Cardiac muscle cell (in vitro differentiated cells and primary cell): ENCODE measurements at regions not wholly inside any gene's neighbourhood (a gene's known extent, or its start where the extent isn't known, plus 50 kb on each side); places are given as distances from the start of the nearest gene placed in this dataset.

ENCODE experiments used
- DNase-seq, 2 donors: peaks; one replicate each; pipeline versions ENCODE4 v3.0.0 to v3.0.0-alpha.2; 2010 to 2017; ENCODE audit warnings: low read depth in 1 of 2, low spot score in 1 of 2
- H3K27ac ChIP-seq: fragments of 200-600 bp; sonication (generic); 2 replicates; pipeline ENCODE4 v1.5.1; 2016
- H3K27me3 ChIP-seq: fragments of 200-600 bp; sonication (generic); 2 replicates; pipeline ENCODE4 v1.6.0; 2016; ENCODE audit warnings: control low read depth
- H3K36me3 ChIP-seq: fragments of 200-600 bp; sonication (generic); 2 replicates; pipeline ENCODE4 v1.5.1; 2016; ENCODE audit warnings: control low read depth
- H3K4me1 ChIP-seq: fragments of 200-600 bp; sonication (generic); 2 replicates; pipeline ENCODE4 v1.8.1; 2017; ENCODE audit warnings: low read depth, mild to moderate bottlenecking, mixed run types
- H3K4me3 ChIP-seq: fragments of 200-600 bp; sonication (generic); 2 replicates; pipeline ENCODE4 v1.5.1; 2016; ENCODE audit warnings: mild to moderate bottlenecking
- H3K9me3 ChIP-seq: fragments of 200-600 bp; sonication (generic); 2 replicates; pipeline ENCODE4 v1.5.1; 2017; ENCODE audit warnings: low read depth, mild to moderate bottlenecking, control low read depth
- TF ChIP-seq, protein P1 (sequence below): IDR thresholded peaks from 2 replicates; pipeline ENCODE4 v1.5.1; 2012; ENCODE audit warnings: low read depth, mild to moderate bottlenecking, low read length

DNA sequence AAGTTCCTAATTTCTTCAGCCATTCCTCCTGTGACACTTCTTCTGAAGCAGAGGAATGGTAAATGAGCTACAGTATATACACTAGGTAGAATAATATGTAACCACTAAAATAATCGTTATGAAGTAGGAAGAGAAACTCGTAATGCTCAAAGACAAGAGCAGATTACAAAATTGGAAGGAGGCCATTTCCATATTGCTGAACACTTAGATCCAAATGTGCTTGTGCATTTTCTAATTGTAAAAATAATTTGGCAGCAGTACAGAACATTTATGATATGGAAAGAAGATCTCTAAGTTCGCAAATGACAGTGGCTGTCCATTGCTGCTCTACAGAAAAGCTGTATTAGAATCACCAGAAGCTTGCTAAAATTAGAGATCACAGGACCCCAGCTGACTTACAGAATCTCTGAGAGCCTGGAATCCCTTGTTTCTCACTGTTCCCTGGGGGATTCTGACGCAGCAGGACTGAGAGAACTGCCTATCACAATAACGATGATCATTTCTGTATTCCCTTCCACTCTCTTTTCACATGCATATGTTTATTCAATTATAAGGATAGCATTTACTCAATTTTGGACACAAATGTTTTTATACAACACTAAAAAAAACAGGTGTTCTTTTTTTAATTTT, 242.1 kb downstream of the OMA1 start:
- Histone ChIP-seq H3K4me1 (peaks cover 4% of the 10 kb centered on the region), H3K27ac (no peak overlapping the region), H3K4me3 (no peak overlapping the region), H3K9me3 (no peaks in the 10 kb centered on the region), H3K36me3 (no peaks in the 10 kb centered on the region), H3K27me3 (no peaks in the 10 kb centered on the region)
- DNase-seq, result no peak
- TF ChIP-seq, protein P1, sequence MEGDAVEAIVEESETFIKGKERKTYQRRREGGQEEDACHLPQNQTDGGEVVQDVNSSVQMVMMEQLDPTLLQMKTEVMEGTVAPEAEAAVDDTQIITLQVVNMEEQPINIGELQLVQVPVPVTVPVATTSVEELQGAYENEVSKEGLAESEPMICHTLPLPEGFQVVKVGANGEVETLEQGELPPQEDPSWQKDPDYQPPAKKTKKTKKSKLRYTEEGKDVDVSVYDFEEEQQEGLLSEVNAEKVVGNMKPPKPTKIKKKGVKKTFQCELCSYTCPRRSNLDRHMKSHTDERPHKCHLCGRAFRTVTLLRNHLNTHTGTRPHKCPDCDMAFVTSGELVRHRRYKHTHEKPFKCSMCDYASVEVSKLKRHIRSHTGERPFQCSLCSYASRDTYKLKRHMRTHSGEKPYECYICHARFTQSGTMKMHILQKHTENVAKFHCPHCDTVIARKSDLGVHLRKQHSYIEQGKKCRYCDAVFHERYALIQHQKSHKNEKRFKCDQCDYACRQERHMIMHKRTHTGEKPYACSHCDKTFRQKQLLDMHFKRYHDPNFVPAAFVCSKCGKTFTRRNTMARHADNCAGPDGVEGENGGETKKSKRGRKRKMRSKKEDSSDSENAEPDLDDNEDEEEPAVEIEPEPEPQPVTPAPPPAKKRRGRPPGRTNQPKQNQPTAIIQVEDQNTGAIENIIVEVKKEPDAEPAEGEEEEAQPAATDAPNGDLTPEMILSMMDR, result no peak

DNA sequence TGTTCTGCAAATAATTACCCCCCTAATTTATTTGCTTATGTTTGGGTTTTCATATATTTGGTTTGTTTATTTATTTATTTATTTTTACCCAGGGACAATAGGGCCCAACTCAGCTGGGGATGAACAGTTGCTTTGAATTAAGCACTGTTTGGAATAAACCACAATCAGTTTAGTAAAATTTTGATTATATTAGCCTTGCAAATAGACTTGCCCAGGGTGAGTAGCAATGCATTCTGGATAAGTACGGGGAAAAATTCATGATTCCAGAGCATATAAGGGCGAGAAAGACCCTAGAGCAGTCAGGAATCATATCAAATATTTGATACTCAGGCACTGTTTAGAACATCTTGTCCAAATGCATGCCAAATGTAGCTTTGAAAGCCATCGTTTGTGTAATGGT, 242.7 kb downstream of the OMA1 start:
- Histone ChIP-seq H3K4me1 (peaks cover 4% of the 10 kb centered on the region), H3K4me3 (no peak overlapping the region), H3K27me3 (no peaks in the 10 kb centered on the region), H3K9me3 (no peaks in the 10 kb centered on the region), H3K27ac (no peak overlapping the region), H3K36me3 (no peaks in the 10 kb centered on the region)
- no peak for DNase-seq
- TF ChIP-seq, protein P1, result no peak

DNA sequence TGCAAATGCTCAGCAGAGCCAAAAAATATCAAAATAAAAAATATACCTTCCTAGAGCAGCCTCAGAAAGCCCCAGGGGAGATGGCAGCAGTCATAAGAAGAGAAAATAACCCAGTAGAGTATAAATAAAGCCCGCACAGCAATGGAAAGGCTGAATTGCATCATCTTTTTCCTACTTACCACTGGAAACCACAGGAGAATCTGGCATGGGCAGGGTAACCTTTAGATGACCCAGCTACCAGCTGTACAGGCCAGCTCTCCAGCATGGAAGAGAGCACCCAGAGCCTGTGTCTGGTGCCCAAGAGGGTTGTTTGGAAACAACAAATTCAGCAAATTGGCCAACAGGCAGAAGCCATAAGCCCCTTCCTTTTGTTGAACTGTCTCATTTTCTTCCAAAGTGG, 253.1 kb downstream of the OMA1 start:
- Histone ChIP-seq H3K27ac (no peak overlapping the region), H3K36me3 (no peaks in the 10 kb centered on the region), H3K9me3 (no peaks in the 10 kb centered on the region), H3K4me1 (no peaks in the 10 kb centered on the region), H3K27me3 (peaks cover 12% of the 10 kb centered on the region), H3K4me3 (no peak overlapping the region)
- DNase-seq, result no peak
- TF ChIP-seq, protein P1, result no peak

DNA sequence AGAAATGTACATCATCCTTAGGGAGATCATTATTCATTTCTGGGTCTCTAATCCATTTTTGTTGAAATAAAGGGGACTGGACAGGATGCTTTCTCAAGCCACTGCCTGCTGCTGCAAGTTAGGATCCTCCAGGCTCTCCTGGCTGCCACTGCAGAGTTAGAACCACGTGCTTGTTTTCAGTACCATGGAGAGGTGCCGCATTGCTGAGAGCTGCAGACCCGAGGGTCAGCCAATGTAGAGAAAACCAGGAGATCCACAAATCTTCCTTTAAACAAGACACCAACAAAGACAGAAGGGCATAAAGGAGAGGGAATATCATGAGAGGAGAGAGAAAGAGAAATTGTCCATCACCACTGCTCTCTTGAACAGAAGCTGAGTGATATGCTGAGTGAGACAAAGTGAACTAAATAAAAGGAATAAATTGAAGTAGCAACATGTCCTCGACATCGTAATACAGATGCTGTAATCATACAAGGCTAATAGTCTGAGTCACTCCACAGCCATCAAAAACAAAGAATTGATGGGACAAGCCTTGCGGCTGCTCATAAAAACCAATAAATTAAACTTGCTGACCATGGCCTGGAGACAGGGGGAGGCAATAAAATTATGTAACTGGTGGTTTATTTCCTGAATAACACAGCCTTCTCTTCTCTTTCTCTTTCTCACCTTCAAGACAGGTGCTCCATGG, 255.7 kb downstream of the OMA1 start:
- Histone ChIP-seq H3K36me3 (no peaks in the 10 kb centered on the region), H3K27me3 (peaks cover 14% of the 10 kb centered on the region), H3K9me3 (no peaks in the 10 kb centered on the region), H3K4me3 (no peak overlapping the region), H3K4me1 (no peaks in the 10 kb centered on the region), H3K27ac (no peak overlapping the region)
- TF ChIP-seq, protein P1, result no peak
- peak; percentile 32 to 84 for DNase-seq

DNA sequence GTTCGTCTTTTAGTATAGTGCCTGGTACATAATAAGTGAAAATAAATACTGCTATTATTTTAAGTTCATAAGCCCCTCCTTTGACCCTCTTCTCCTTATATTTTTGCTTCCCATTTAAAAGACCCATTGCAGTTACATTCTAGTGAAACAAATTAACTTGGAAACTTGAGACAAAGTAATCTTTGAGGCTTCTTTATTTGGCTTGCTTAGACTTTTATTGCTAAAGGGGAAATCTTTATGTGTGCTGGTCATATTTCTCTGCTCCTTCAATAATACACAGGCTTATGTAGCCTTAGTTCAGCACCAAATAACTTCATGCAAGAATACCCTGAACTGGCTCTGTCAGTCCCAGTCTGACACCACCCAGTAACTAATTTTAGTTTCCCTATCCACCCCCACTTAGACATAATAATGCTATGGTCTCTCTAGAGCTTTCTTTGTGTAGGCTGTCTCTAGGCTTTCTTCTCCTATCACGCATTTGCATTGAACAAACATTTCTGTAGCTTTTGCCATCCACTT, 257.8 kb downstream of the OMA1 start:
- H3K27me3 ChIP-seq, result peaks cover 23% of the 10 kb centered on the region
- H3K36me3 ChIP-seq, result no peaks in the 10 kb centered on the region
- H3K4me1 ChIP-seq, result no peaks in the 10 kb centered on the region
- no peak overlapping the region for H3K4me3 ChIP-seq
- H3K27ac ChIP-seq, result no peak overlapping the region
- DNase-seq, result no peak
- TF ChIP-seq, protein P1, result no peak
- H3K9me3 ChIP-seq, result no peaks in the 10 kb centered on the region
